Endothelial cell (in vitro differentiated cells): ENCODE measurements at regions not wholly inside any gene's neighbourhood (a gene's known extent, or its start where the extent isn't known, plus 50 kb on each side); places are given as distances from the start of the nearest gene placed in this dataset.

ENCODE experiments used
- DNase-seq: peaks from one replicate; pipeline ENCODE4 v3.0.0; 2021; ENCODE audit warnings: low spot score
- H3K27ac Mint-ChIP-seq: one replicate; pipeline ENCODE4 v1.8.0; 2021; ENCODE audit warnings: mixed read lengths, inconsistent platforms; ENCODE audit not compliant: unreplicated experiment
- H3K27me3 Mint-ChIP-seq: one replicate; pipeline ENCODE4 v1.8.0; 2021; ENCODE audit warnings: mild to moderate bottlenecking, moderate library complexity, mixed read lengths, inconsistent platforms; ENCODE audit not compliant: unreplicated experiment
- H3K36me3 Mint-ChIP-seq: one replicate; pipeline ENCODE4 v1.8.0; 2021; ENCODE audit warnings: mild to moderate bottlenecking, low read depth, mixed read lengths, inconsistent platforms; ENCODE audit not compliant: unreplicated experiment
- H3K4me1 Mint-ChIP-seq: one replicate; pipeline ENCODE4 v1.8.0; 2021; ENCODE audit warnings: mild to moderate bottlenecking, mixed read lengths, inconsistent platforms; ENCODE audit not compliant: unreplicated experiment
- H3K4me3 Mint-ChIP-seq: one replicate; pipeline ENCODE4 v1.8.0; 2021; ENCODE audit warnings: mild to moderate bottlenecking, mixed read lengths, inconsistent platforms; ENCODE audit not compliant: unreplicated experiment
- H3K9me3 Mint-ChIP-seq: one replicate; pipeline ENCODE4 v1.8.0; 2021; ENCODE audit warnings: mixed read lengths, inconsistent platforms; ENCODE audit not compliant: unreplicated experiment
- TF ChIP-seq, protein P1 (sequence below): fragments of 200-600 bp; sonication (generic); IDR thresholded peaks from one replicate; pipeline ENCODE4 v1.5.0; 2021; ENCODE audit warnings: antibody characterized with exemption; ENCODE audit not compliant: unreplicated experiment

DNA sequence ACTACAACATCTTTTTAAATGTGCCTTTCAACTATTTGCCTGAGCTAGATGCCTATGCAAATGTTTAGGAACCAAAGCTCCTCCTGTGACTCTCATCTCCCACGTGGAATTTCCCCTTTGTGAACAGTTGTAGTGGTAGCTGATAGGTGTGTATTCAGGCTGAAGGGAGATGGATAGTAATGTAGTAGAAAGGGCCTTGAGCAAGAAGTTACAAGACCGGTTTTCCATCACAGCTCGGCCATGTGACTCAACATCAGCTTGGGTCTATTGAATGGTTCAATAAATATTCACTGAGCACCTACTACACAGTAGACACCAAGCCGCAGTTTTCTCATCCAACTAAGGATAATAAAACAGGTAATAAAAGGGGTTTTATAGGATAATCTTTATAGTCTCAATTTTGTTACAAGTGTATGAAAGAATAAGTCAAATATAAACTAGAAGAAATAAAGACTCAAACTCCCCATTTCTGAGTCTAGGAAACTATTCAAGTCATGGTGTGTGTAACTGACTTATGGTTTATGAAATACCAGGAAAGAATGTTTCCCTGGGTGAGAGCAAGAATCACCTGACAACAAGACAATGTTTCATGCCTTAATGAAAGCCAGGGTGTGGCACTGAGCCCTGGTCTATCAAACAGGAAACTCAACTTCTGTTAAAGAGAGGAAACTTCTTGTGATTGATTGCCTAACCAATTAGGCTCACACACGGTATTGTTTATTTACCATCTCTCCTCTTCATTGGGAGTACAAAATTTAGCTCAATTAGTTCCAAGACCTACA is 187.1 kb upstream of the SPEF2 start:
- TF ChIP-seq, protein P1, sequence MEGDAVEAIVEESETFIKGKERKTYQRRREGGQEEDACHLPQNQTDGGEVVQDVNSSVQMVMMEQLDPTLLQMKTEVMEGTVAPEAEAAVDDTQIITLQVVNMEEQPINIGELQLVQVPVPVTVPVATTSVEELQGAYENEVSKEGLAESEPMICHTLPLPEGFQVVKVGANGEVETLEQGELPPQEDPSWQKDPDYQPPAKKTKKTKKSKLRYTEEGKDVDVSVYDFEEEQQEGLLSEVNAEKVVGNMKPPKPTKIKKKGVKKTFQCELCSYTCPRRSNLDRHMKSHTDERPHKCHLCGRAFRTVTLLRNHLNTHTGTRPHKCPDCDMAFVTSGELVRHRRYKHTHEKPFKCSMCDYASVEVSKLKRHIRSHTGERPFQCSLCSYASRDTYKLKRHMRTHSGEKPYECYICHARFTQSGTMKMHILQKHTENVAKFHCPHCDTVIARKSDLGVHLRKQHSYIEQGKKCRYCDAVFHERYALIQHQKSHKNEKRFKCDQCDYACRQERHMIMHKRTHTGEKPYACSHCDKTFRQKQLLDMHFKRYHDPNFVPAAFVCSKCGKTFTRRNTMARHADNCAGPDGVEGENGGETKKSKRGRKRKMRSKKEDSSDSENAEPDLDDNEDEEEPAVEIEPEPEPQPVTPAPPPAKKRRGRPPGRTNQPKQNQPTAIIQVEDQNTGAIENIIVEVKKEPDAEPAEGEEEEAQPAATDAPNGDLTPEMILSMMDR, result no peak
- DNase-seq, result no peak
- Mint-ChIP-seq H3K4me1 (no peaks in the 10 kb centered on the region), H3K27me3 (peaks cover 3% of the 10 kb centered on the region), H3K27ac (no peak overlapping the region), H3K36me3 (no peaks in the 10 kb centered on the region), H3K9me3 (no peaks in the 10 kb centered on the region), H3K4me3 (no peak overlapping the region)

DNA sequence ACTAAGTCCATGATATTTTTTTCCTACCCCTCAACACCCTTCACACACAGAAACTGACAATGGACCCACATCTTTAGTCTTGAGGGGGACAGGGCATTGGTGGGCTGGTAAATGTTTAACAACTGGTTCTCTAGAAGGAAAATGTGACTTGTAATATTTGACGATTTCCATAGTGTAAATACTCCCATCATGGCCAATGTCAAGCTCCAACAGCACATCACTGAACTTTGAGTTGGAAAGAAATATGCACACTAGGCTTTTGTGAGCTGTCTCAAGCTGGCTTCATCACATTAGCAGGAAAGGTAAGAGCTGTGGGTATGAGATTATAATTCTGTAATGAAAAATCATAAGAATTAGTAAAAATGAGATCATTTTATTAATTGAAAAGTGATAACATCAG is 189.9 kb upstream of the PRLR start:
- H3K36me3 Mint-ChIP-seq, result no peaks in the 10 kb centered on the region
- no peaks in the 10 kb centered on the region for H3K27me3 Mint-ChIP-seq
- no peak for DNase-seq
- no peaks in the 10 kb centered on the region for H3K9me3 Mint-ChIP-seq
- TF ChIP-seq, protein P1, result no peak
- H3K27ac Mint-ChIP-seq, result no peak overlapping the region
- no peak overlapping the region for H3K4me3 Mint-ChIP-seq
- H3K4me1 Mint-ChIP-seq, result no peaks in the 10 kb centered on the region

DNA sequence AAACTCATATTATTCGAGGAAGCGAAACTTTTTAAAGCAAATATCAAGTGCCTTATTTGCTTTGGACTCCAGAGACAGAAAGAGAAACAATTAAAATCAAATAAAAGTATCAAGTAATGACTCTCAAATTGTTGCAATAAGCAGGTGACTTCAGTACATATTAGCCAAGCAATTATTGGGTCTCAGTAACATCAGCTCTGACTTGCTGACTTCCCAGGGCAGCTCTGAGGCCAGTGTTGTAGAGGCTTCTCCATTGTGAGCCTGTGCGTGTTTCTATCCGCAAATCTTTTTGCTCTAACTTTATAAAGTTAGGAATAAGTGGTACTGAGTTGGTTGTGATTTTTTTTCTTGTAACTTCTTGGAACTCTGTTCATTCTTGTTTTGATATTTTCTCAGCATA is 186.8 kb upstream of the PRLR start:
- Mint-ChIP-seq H3K36me3 (no peaks in the 10 kb centered on the region), H3K4me1 (no peaks in the 10 kb centered on the region), H3K9me3 (no peaks in the 10 kb centered on the region), H3K27me3 (no peaks in the 10 kb centered on the region), H3K4me3 (no peak overlapping the region), H3K27ac (no peak overlapping the region)
- TF ChIP-seq, protein P1, result no peak
- DNase-seq, result no peak

DNA sequence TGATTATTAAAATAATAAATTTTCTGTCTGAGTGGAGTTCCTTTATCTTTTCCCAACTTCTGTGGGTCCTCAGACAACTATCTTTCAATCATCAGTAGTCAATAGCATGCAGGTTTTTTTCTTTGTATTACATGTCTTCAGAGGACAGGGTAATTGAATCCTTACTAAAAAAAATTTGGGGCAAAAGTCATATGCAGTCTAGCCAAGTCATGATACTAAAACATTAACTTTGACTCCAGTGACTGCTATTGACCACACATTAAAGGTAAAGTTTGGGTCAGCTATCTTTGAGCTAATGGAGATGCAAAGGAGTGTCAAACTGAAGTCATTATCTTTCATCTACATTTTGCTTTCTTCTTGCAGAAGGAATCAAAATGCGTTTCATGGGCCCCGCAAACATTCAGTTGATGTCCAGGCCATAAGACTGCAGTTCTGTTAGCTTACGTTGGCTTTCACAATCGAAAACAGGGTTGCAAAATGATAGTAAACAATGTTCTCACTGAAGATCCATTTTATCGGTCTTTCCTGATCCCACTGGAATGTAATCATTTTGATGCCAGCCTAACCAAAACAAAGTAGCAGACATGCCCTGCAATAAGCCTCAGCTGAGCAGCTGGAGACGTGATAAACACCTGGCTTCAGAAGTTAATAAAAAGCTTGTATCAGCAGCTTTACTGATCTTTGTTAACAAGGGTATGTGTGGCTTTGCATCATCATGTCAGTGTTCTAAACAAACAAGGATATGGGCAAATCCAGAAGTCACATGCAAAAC is 186.1 kb upstream of the PRLR start:
- Mint-ChIP-seq H3K4me3 (no peak overlapping the region), H3K27ac (no peak overlapping the region), H3K4me1 (no peaks in the 10 kb centered on the region), H3K27me3 (no peaks in the 10 kb centered on the region), H3K9me3 (no peaks in the 10 kb centered on the region), H3K36me3 (no peaks in the 10 kb centered on the region)
- no peak for DNase-seq
- TF ChIP-seq, protein P1, result no peak

DNA sequence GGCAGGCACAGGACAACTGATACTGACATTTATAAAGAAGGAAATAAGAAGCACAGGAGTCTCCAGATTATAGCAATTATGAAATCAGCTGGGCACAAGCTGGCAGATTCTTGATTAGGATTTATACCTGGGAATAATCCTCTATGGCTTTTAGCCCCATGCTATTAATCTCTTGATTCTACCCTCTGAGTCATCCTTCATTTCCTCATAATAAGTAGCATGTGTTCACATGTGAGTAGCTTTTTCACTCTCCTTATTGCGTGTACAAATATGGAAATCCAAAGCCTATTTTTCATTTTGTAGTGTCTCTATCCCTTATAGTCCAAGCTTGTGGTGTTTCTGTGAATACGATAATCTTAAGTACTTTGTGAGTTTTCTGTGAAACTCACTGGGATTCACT is 185.0 kb upstream of the PRLR start:
- H3K4me3 Mint-ChIP-seq, result no peak overlapping the region
- no peak for DNase-seq
- TF ChIP-seq, protein P1, result no peak
- no peaks in the 10 kb centered on the region for H3K36me3 Mint-ChIP-seq
- H3K27me3 Mint-ChIP-seq, result no peaks in the 10 kb centered on the region
- H3K9me3 Mint-ChIP-seq, result no peaks in the 10 kb centered on the region
- no peak overlapping the region for H3K27ac Mint-ChIP-seq
- H3K4me1 Mint-ChIP-seq, result no peaks in the 10 kb centered on the region
